Gastroesophageal sphincter (tissue), 4 donors: ENCODE measurements at regions not wholly inside any gene's neighbourhood (a gene's known extent, or its start where the extent isn't known, plus 50 kb on each side); places are given as distances from the start of the nearest gene placed in this dataset.
"Not testable (repeated sequence)": the region's sequence is repeated elsewhere in the genome, so short reads cannot be mapped to it uniquely, and the experiment has no call there.

Experiments
- ATAC-seq: fragments of 150-250 bp; one replicate; pipeline ENCODE4 v1.9.1; 2016; ENCODE audit warnings: mild to moderate bottlenecking, moderate library complexity
- H3K27ac ChIP-seq, 4 donors: fragments of 200-600 bp; sonication (generic) in 3 of 4; 1 replicate in 3 of 4; 2 replicates in 1 of 4; pipeline ENCODE4 v1.5.1; 2016 to 2019
- H3K27me3 ChIP-seq: fragments of 200-600 bp; sonication (generic); one replicate; pipeline ENCODE4 v1.5.1; 2019
- H3K36me3 ChIP-seq, 2 donors: fragments of 200-600 bp; sonication (generic); one replicate each; pipeline ENCODE4 v1.5.1; 2019; ENCODE audit warnings: control low read depth in 1 of 2
- H3K4me1 ChIP-seq, 3 donors: fragments of 200-600 bp; sonication (generic); 1 replicate in 2 of 3; 2 replicates in 1 of 3; pipeline ENCODE4 v1.5.1; 2016 to 2019; ENCODE audit warnings: control low read depth in 2 of 3
- H3K4me3 ChIP-seq, 2 donors: fragments of 200-600 bp; sonication (generic); one replicate each; pipeline ENCODE4 v1.5.1; 2019; ENCODE audit warnings: mild to moderate bottlenecking in 1 of 2, moderate library complexity in 1 of 2
- H3K9me3 ChIP-seq, 3 donors: fragments of 200-600 bp; sonication (generic); one replicate each; pipeline ENCODE4 v1.5.1; 2017 to 2019; ENCODE audit warnings: control low read depth in 2 of 3
- CTCF ChIP-seq, 4 experiments: fragments of 200-600 bp in 2 of 4; fragments of 450-650 bp in 2 of 4; sonication (generic) in 1 of 4; IDR thresholded peaks; one replicate each; pipeline ENCODE4 v1.5.1; 2017 to 2019; ENCODE audit warnings: antibody characterized with exemption in 4 of 4, mild to moderate bottlenecking in 2 of 4, moderate library complexity in 2 of 4
- EP300 ChIP-seq: sonication (generic); formaldehyde crosslinking; IDR thresholded peaks from one replicate; pipeline ENCODE4 v1.6.1; 2017; ENCODE audit warnings: antibody characterized with exemption, mild to moderate bottlenecking
- POLR2A ChIP-seq, 2 donors: fragments of 450-650 bp; IDR thresholded peaks; one replicate each; pipeline ENCODE4 v1.6.1; 2017; ENCODE audit warnings: antibody characterized with exemption in 2 of 2, mild to moderate bottlenecking in 2 of 2, moderate library complexity in 1 of 2
- POLR2AphosphoS5 ChIP-seq: sonication (generic); formaldehyde crosslinking; IDR thresholded peaks from one replicate; pipeline ENCODE4 v1.6.1; 2017; ENCODE audit warnings: antibody characterized with exemption
- WGBS, 2 donors: methylation state at CpG; one replicate each; pipeline ENCODE4 v1.1.5; 2018; ENCODE audit warnings: low coverage in 1 of 2; 5-methylcytosine and 5-hydroxymethylcytosine counted together

GRCh38 chr9:30628915-30629567, 1755.4 kb upstream of the ACO1 start:
- Histone ChIP-seq H3K4me3 (no peak overlapping the region), H3K9me3 (no peaks in the 10 kb centered on the region), H3K27me3 (no peaks in the 10 kb centered on the region), H3K4me1 (no peaks in the 10 kb centered on the region), H3K27ac (no peak overlapping the region), H3K36me3 (no peaks in the 10 kb centered on the region)
- TF ChIP-seq POLR2AphosphoS5 = no peak
- TF ChIP-seq EP300 = no peak
- TF ChIP-seq CTCF (IDR thresholded peaks at IDR 0.05) = no peak
- TF ChIP-seq POLR2A (IDR thresholded peaks at IDR 0.05) = no peak
- 49 to 65% methylated on average over 2 of the region's 2 CpGs for WGBS, 2 donors
- no peak for ATAC-seq

GRCh38 chr9:30630459-30630858, 1754.0 kb upstream of the ACO1 start:
- no peak for TF ChIP-seq EP300
- no peak for TF ChIP-seq POLR2A (IDR thresholded peaks at IDR 0.05)
- TF ChIP-seq CTCF (IDR thresholded peaks at IDR 0.05) = no peak
- no peak for TF ChIP-seq POLR2AphosphoS5
- Histone ChIP-seq H3K4me3 (no peak overlapping the region), H3K27ac (no peak overlapping the region), H3K4me1 (no peaks in the 10 kb centered on the region), H3K36me3 (no peaks in the 10 kb centered on the region), H3K9me3 (no peaks in the 10 kb centered on the region), H3K27me3 (no peaks in the 10 kb centered on the region)
- ATAC-seq = no peak

- H3K9me3 ChIP-seq = peaks cover 0 to 11% (median 0%) of the 10 kb centered on the region in 3 donors
- H3K4me1 ChIP-seq, H3K36me3 ChIP-seq, ATAC-seq, H3K4me3 ChIP-seq, H3K27ac ChIP-seq, H3K27me3 ChIP-seq: not testable (repeated sequence)
- 88 to 89% methylated on average over 3 to 6 of the region's 6 CpGs for WGBS, 2 donors
These were observed 1737.8 kb upstream of the ACO1 start for GRCh38 chr9:30646639-30647038.

GRCh38 chr9:30661925-30662324, 1722.5 kb upstream of the ACO1 start:
- H3K9me3 ChIP-seq = no peaks in the 10 kb centered on the region
- no peaks in the 10 kb centered on the region for H3K4me1 ChIP-seq
- no peak overlapping the region for H3K27ac ChIP-seq
- no peak for TF ChIP-seq EP300
- TF ChIP-seq CTCF (IDR thresholded peaks at IDR 0.05) = no peak
- TF ChIP-seq POLR2AphosphoS5 = no peak
- no peak for TF ChIP-seq POLR2A (IDR thresholded peaks at IDR 0.05)
- no peak overlapping the region for H3K4me3 ChIP-seq
- ATAC-seq = no peak
- 74 to 76% methylated on average over 4 to 5 of the region's 5 CpGs for WGBS, 2 donors
- H3K36me3 ChIP-seq = no peaks in the 10 kb centered on the region
- H3K27me3 ChIP-seq = no peaks in the 10 kb centered on the region

GRCh38 chr9:30670805-30671562, 1713.5 kb upstream of the ACO1 start:
- Histone ChIP-seq H3K4me3 (no peak overlapping the region), H3K27ac (no peak overlapping the region), H3K9me3 (no peaks in the 10 kb centered on the region), H3K27me3 (no peaks in the 10 kb centered on the region), H3K4me1 (no peaks in the 10 kb centered on the region), H3K36me3 (no peaks in the 10 kb centered on the region)
- 100% methylated on average over 1 of the region's 13 CpGs; no CpG with 5 or more reads in 1 of the 2 donors for WGBS, 2 donors
- TF ChIP-seq EP300 (no peak), CTCF (IDR thresholded peaks at IDR 0.05) (no peak), POLR2AphosphoS5 (no peak), POLR2A (IDR thresholded peaks at IDR 0.05) (no peak)
- ATAC-seq = no peak
